Right lobe of liver (tissue), 4 donors: ENCODE measurements at regions not wholly inside any gene's neighbourhood (a gene's known extent, or its start where the extent isn't known, plus 50 kb on each side); places are given as distances from the start of the nearest gene placed in this dataset.

Experiments
- CTCF ChIP-seq, 4 donors: fragments of 200-600 bp in 3 of 4; fragments of 450-650 bp in 1 of 4; IDR thresholded peaks; one replicate each; pipeline versions ENCODE4 v1.5.1 to v1.8.0; 2016 to 2022; ENCODE audit warnings: antibody characterized with exemption in 4 of 4, mild to moderate bottlenecking in 2 of 4
- POLR2A ChIP-seq: fragments of 450-650 bp; IDR thresholded peaks from one replicate; pipeline ENCODE4 v1.6.1; 2017; ENCODE audit warnings: antibody characterized with exemption, mild to moderate bottlenecking
- donor health status: DM: no; HTN: no; CAD: no.
- donor health status: DM: no; HTN: no; CAD: no.
- donor health status: DM: no; HTN: yes; CAD: no.

- no peak for TF ChIP-seq CTCF (IDR thresholded peaks at IDR 0.05)
- TF ChIP-seq POLR2A = no peak
Observed at GRCh38 chr5:37971483-37972024, 131.7 kb upstream of the GDNF start.
